ENCODE measurements at regions not wholly inside any gene's neighbourhood (a gene's known extent, or its start where the extent isn't known, plus 50 kb on each side); places are given as distances from the start of the nearest gene placed in this dataset.

- Histone ChIP-seq H3K9ac (ENCODE audit: low read length) (no peak overlapping the region), H3K27me3 (ENCODE audit: control insufficient read depth, insufficient read depth, low read length) (no peaks in the 10 kb centered on the region), H3K9me3 (ENCODE audit: control insufficient read depth, low read length) (no peaks in the 10 kb centered on the region), H3K4me3 (ENCODE audit: low read length) (no peak overlapping the region), H3K36me3 (ENCODE audit: control insufficient read depth, insufficient read depth, low read length) (no peaks in the 10 kb centered on the region), H3K4me1 (ENCODE audit: control insufficient read depth, insufficient read depth, low read length) (peaks cover 5% of the 10 kb centered on the region)
These were observed 156.9 kb downstream of the USP12 start for GRCh38 chr13:27014406-27015359.

DNA sequence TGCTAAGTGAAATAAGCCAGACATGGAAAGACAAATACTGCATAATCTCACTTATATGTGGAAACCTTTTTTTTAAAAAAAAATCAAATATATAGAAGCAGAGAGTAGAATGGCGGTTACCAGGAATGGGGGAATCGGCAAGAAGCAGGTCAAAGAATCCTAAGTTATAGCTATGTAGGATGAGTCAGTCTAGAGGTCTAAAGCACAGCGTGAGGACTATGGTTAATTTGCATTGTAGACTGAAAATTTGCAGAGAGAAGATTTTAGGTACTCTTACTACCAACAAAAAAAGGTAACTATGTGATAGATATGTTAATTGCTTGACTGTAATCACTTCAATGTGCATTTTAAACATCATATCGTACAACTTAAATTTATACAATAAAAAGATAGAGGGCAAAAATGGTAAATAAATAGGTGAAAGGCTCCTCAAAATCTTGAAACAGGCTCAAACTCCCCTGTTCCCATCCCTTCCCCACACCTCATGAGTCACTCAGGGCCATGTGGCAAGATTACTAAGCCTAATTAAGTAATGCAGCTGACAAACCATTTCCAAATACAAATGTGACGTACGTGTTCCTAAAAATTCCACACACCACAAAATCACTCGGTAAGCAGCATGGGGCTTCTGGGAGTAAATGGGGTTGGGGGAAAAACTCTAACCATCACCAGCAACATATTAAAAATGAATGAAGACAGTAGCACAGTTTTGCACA lies 159.0 kb downstream of the USP12 start:
- no peaks in the 10 kb centered on the region for H3K36me3 ChIP-seq (ENCODE audit: control insufficient read depth, insufficient read depth, low read length)
- H3K4me1 ChIP-seq (ENCODE audit: control insufficient read depth, insufficient read depth, low read length): no peaks in the 10 kb centered on the region
- H3K9me3 ChIP-seq (ENCODE audit: control insufficient read depth, low read length): no peaks in the 10 kb centered on the region
- H3K27me3 ChIP-seq (ENCODE audit: control insufficient read depth, insufficient read depth, low read length): peaks cover 1% of the 10 kb centered on the region
- no peak overlapping the region for H3K4me3 ChIP-seq (ENCODE audit: low read length)
- H3K9ac ChIP-seq (ENCODE audit: low read length): no peak overlapping the region

DNA sequence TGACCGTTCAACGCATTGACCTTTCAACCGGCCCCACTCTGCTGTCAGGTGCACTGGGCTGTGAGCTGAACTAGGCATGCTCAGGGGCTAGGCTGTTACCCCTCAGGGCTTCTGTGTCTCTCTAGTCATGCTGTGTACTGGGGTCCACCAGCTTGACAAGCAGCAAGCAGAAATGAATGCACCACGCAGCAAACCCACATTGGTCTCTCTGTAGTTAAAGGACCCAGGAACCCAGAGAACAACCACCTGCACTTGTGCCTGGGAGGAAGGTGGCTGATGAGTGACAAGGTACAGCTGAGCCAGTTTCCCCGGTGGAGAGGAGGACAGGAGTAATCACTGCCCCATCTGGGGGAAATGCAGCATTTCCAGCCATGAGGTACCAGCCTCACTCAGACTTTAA lies 159.9 kb downstream of the USP12 start:
- H3K9ac ChIP-seq (ENCODE audit: low read length): no peak overlapping the region
- H3K9me3 ChIP-seq (ENCODE audit: control insufficient read depth, low read length): no peaks in the 10 kb centered on the region
- H3K4me3 ChIP-seq (ENCODE audit: low read length): no peak overlapping the region
- peaks cover 11% of the 10 kb centered on the region for H3K27me3 ChIP-seq (ENCODE audit: control insufficient read depth, insufficient read depth, low read length)
- H3K4me1 ChIP-seq (ENCODE audit: control insufficient read depth, insufficient read depth, low read length): peaks cover 7% of the 10 kb centered on the region
- no peaks in the 10 kb centered on the region for H3K36me3 ChIP-seq (ENCODE audit: control insufficient read depth, insufficient read depth, low read length)

DNA sequence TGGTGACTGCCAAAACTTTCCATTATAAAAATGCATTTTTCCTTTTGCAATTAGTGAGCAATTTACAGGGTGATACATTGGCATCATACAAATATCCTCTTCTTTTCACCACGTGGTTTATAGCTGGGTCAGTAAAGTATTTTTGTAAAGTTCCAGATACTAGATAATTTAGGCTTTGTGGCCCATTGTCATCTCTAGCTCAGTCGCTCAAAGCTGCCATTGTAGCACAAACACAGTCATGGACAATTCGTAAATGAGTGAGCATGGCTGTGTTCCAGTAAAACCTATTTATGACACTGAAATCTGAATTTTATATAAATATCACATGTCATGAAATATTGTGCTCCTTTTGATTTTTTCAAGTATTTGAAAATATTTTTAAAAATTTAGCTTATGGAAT lies 162.9 kb downstream of the USP12 start:
- no peak overlapping the region for H3K4me3 ChIP-seq (ENCODE audit: low read length)
- no peaks in the 10 kb centered on the region for H3K36me3 ChIP-seq (ENCODE audit: control insufficient read depth, insufficient read depth, low read length)
- peaks cover 12% of the 10 kb centered on the region for H3K4me1 ChIP-seq (ENCODE audit: control insufficient read depth, insufficient read depth, low read length)
- H3K9me3 ChIP-seq (ENCODE audit: control insufficient read depth, low read length): no peaks in the 10 kb centered on the region
- H3K27me3 ChIP-seq (ENCODE audit: control insufficient read depth, insufficient read depth, low read length): peaks cover 20% of the 10 kb centered on the region
- no peak overlapping the region for H3K9ac ChIP-seq (ENCODE audit: low read length)

DNA sequence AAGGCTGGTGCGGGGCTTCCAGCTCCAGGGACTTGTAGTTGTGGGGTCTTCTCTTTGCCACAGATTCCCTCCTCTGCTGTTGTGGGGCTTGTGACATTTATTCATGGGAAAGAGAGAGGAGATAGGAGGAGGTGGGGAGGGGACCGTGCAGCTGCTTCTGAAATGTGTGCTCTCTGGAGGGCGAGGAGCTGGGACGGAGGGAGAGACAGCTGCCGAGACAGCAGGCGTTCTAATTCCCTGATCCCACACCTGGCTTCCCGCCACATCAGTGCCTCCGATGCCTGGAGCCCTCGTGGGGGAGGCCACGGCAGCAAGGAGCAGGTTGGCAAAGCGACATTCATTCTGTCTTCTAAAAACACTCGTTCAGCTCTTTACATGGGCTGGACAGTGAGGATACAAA lies 164.4 kb downstream of the USP12 start:
- Histone ChIP-seq H3K27me3 (ENCODE audit: control insufficient read depth, insufficient read depth, low read length) (peaks cover 20% of the 10 kb centered on the region), H3K36me3 (ENCODE audit: control insufficient read depth, insufficient read depth, low read length) (no peaks in the 10 kb centered on the region), H3K9ac (ENCODE audit: low read length) (peak overlapping the region; percentile 52), H3K4me3 (ENCODE audit: low read length) (no peak overlapping the region), H3K9me3 (ENCODE audit: control insufficient read depth, low read length) (no peaks in the 10 kb centered on the region), H3K4me1 (ENCODE audit: control insufficient read depth, insufficient read depth, low read length) (peaks cover 12% of the 10 kb centered on the region)

- H3K4me1 ChIP-seq (ENCODE audit: control insufficient read depth, insufficient read depth, low read length): peaks cover 12% of the 10 kb centered on the region
- H3K4me3 ChIP-seq (ENCODE audit: low read length): no peak overlapping the region
- peaks cover 20% of the 10 kb centered on the region for H3K27me3 ChIP-seq (ENCODE audit: control insufficient read depth, insufficient read depth, low read length)
- no peaks in the 10 kb centered on the region for H3K9me3 ChIP-seq (ENCODE audit: control insufficient read depth, low read length)
- H3K9ac ChIP-seq (ENCODE audit: low read length): peak overlapping the region; percentile 52
- H3K36me3 ChIP-seq (ENCODE audit: control insufficient read depth, insufficient read depth, low read length): no peaks in the 10 kb centered on the region
These were observed 165.0 kb downstream of the USP12 start for GRCh38 chr13:27006519-27007161.

GRCh38 chr13:27005976-27006518 lies 165.6 kb downstream of the USP12 start:
- H3K36me3 ChIP-seq (ENCODE audit: control insufficient read depth, insufficient read depth, low read length): no peaks in the 10 kb centered on the region
- peaks cover 12% of the 10 kb centered on the region for H3K4me1 ChIP-seq (ENCODE audit: control insufficient read depth, insufficient read depth, low read length)
- no peaks in the 10 kb centered on the region for H3K9me3 ChIP-seq (ENCODE audit: control insufficient read depth, low read length)
- peak overlapping the region; percentile 6 for H3K9ac ChIP-seq (ENCODE audit: low read length)
- peaks cover 20% of the 10 kb centered on the region for H3K27me3 ChIP-seq (ENCODE audit: control insufficient read depth, insufficient read depth, low read length)
- H3K4me3 ChIP-seq (ENCODE audit: low read length): no peak overlapping the region

GRCh38 chr13:27005556-27005955 lies 166.1 kb downstream of the USP12 start:
- Histone ChIP-seq H3K4me3 (ENCODE audit: low read length) (no peak overlapping the region), H3K9me3 (ENCODE audit: control insufficient read depth, low read length) (no peaks in the 10 kb centered on the region), H3K27me3 (ENCODE audit: control insufficient read depth, insufficient read depth, low read length) (peaks cover 20% of the 10 kb centered on the region), H3K36me3 (ENCODE audit: control insufficient read depth, insufficient read depth, low read length) (no peaks in the 10 kb centered on the region), H3K9ac (ENCODE audit: low read length) (peak overlapping the region; percentile 6), H3K4me1 (ENCODE audit: control insufficient read depth, insufficient read depth, low read length) (peaks cover 12% of the 10 kb centered on the region)

GRCh38 chr13:27004866-27005265 lies 166.7 kb downstream of the USP12 start:
- Histone ChIP-seq H3K9ac (ENCODE audit: low read length) (no peak overlapping the region), H3K27me3 (ENCODE audit: control insufficient read depth, insufficient read depth, low read length) (peaks cover 20% of the 10 kb centered on the region), H3K4me3 (ENCODE audit: low read length) (no peak overlapping the region), H3K9me3 (ENCODE audit: control insufficient read depth, low read length) (no peaks in the 10 kb centered on the region), H3K4me1 (ENCODE audit: control insufficient read depth, insufficient read depth, low read length) (peaks cover 12% of the 10 kb centered on the region), H3K36me3 (ENCODE audit: control insufficient read depth, insufficient read depth, low read length) (no peaks in the 10 kb centered on the region)

- Histone ChIP-seq H3K9ac (ENCODE audit: low read length) (no peak overlapping the region), H3K4me3 (ENCODE audit: low read length) (no peak overlapping the region), H3K9me3 (ENCODE audit: control insufficient read depth, low read length) (no peaks in the 10 kb centered on the region), H3K4me1 (ENCODE audit: control insufficient read depth, insufficient read depth, low read length) (peaks cover 12% of the 10 kb centered on the region), H3K27me3 (ENCODE audit: control insufficient read depth, insufficient read depth, low read length) (peaks cover 20% of the 10 kb centered on the region), H3K36me3 (ENCODE audit: control insufficient read depth, insufficient read depth, low read length) (no peaks in the 10 kb centered on the region)
These were observed 167.3 kb downstream of the USP12 start for GRCh38 chr13:27004326-27004725.

DNA sequence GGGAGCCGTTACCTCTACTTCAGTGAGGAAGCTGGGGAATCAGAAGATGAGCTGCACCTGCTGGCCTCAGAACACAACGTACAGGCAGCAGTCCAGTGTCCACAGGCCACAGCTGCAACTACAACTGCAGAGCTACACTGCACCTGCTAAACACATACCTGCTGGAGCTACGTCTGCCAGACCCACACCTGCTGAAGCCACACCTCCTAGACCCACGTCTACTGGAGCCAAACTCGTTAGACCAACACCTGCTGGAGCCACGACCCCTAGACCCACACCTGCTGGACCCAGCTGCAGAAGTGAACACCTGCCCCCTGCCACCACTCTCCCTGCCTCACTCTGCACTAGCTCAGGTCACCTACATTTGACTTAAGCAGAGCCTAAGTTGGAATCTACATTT lies 169.9 kb downstream of the USP12 start:
- Histone ChIP-seq H3K27me3 (ENCODE audit: control insufficient read depth, insufficient read depth, low read length) (peaks cover 10% of the 10 kb centered on the region), H3K4me1 (ENCODE audit: control insufficient read depth, insufficient read depth, low read length) (peaks cover 5% of the 10 kb centered on the region), H3K9me3 (ENCODE audit: control insufficient read depth, low read length) (no peaks in the 10 kb centered on the region), H3K36me3 (ENCODE audit: control insufficient read depth, insufficient read depth, low read length) (no peaks in the 10 kb centered on the region), H3K4me3 (ENCODE audit: low read length) (no peak overlapping the region), H3K9ac (ENCODE audit: low read length) (no peak overlapping the region)
